Prostate gland (tissue), 2 donors: ENCODE measurements at regions not wholly inside any gene's neighbourhood (a gene's known extent, or its start where the extent isn't known, plus 50 kb on each side); places are given as distances from the start of the nearest gene placed in this dataset.

Source experiments
- POLR2A ChIP-seq: fragments of 450-650 bp; IDR thresholded peaks from one replicate; pipeline ENCODE4 v1.6.1; 2016; ENCODE audit warnings: antibody characterized with exemption, mild to moderate bottlenecking
- POLR2AphosphoS5 ChIP-seq: sonication (generic); formaldehyde crosslinking; IDR thresholded peaks from one replicate; pipeline ENCODE4 v1.6.1; 2017; ENCODE audit warnings: antibody characterized with exemption
- TF ChIP-seq, protein P1 (sequence below), 4 experiments: fragments of 200-600 bp in 2 of 4; fragments of 450-650 bp in 2 of 4; sonication (generic) in 2 of 4; IDR thresholded peaks; 1 replicate in 3 of 4; 2 replicates in 1 of 4; pipeline ENCODE4 v1.5.1; 2016 to 2019; ENCODE audit warnings: antibody characterized with exemption in 4 of 4, mild to moderate bottlenecking in 2 of 4, moderate library complexity in 2 of 4

DNA sequence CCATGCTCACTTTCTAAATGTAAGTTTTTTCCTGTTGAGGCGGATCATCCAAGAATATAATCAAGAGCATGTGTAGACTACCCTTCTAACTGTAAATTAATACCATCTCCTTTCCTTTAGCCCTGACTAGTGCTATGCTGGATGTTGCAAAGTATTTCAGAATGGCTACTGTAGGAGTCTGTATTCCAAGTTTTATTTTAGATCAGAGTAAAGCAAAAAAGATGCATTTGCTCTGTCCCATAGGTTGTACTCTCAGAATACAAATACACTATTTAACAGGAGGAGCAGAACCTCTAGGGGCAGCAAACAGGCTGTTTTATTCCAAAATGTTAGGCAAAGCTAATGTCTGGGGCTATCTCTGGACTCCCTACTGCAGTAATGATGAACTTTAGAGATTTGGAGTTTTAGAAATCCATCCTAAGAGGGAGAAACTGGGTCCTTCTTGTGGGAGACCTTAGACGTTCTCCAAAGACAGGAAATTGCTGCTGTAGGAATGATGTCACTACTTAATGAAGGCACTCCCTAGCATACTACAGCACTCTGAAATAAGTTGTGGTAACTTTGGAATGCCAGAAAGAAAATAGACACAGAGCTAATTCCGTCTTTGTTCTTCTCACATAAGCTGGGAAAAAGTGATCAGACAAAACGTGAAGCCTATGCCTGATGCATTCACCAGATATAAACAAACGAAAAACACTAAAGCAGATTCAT is 392.4 kb upstream of the HS3ST5 start:
- TF ChIP-seq, protein P1, sequence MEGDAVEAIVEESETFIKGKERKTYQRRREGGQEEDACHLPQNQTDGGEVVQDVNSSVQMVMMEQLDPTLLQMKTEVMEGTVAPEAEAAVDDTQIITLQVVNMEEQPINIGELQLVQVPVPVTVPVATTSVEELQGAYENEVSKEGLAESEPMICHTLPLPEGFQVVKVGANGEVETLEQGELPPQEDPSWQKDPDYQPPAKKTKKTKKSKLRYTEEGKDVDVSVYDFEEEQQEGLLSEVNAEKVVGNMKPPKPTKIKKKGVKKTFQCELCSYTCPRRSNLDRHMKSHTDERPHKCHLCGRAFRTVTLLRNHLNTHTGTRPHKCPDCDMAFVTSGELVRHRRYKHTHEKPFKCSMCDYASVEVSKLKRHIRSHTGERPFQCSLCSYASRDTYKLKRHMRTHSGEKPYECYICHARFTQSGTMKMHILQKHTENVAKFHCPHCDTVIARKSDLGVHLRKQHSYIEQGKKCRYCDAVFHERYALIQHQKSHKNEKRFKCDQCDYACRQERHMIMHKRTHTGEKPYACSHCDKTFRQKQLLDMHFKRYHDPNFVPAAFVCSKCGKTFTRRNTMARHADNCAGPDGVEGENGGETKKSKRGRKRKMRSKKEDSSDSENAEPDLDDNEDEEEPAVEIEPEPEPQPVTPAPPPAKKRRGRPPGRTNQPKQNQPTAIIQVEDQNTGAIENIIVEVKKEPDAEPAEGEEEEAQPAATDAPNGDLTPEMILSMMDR (IDR thresholded peaks at IDR 0.05), result no peak
- TF ChIP-seq POLR2A (no peak), POLR2AphosphoS5 (no peak)
